Cardiac septum (tissue), 1 donor: ENCODE measurements at regions not wholly inside any gene's neighbourhood (a gene's known extent, or its start where the extent isn't known, plus 50 kb on each side); places are given as distances from the start of the nearest gene placed in this dataset.

Experiments used
- DNase-seq: peaks from one replicate; pipeline ENCODE4 v3.0.0-alpha.2; 2020; ENCODE audit warnings: low spot score
- intact Hi-C: fragments of 100-400 bp; cut with DNase I; formaldehyde crosslinking; loops from one replicate; pipeline ENCODE4 v1.14.0; 2022
- donor health status: DM: no; HTN: no; CAD: no.

DNA sequence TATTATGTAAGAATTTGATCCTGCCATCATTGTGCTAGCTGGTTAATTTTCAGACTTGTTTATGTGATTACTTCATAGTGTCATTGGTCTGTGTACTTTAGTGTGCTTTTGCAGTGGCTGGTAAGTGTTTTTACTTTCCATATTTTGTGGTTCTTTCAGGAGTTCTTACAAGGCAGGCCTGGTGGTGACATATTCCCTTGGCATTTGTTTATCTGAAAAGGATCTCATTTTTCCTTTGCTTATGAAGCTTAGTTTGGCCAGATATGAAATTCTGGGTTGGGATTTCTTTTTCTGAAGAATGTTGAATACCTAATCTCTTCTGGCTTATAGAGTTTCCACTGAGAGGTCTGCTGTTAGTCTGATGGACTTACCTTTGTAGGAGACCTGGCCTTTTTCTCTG lies 72.8 kb upstream of the MC4R start:
- no peak for DNase-seq
- intact Hi-C loops, result no loop called here

DNA sequence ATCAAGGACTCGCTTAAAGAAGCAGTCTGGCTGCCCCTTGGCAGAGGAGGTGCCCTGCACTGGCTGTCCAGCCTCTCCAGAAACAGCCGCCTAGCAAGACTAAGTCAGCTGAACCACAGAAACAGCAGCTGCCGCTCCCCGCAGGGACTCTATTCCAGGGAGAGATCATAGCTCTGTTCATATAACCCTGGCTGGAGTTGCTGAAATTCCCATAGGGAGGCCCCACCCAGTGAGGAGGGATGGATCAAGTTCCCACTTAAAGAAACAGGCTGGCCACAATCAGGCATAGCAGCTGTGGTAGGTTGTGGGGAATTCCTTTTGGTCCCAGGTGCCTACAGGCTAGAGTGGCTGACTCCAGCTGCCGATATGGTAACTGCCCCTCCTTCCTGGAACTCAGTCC lies 74.2 kb upstream of the MC4R start:
- intact Hi-C loops, result no loop called here
- no peak for DNase-seq

DNA sequence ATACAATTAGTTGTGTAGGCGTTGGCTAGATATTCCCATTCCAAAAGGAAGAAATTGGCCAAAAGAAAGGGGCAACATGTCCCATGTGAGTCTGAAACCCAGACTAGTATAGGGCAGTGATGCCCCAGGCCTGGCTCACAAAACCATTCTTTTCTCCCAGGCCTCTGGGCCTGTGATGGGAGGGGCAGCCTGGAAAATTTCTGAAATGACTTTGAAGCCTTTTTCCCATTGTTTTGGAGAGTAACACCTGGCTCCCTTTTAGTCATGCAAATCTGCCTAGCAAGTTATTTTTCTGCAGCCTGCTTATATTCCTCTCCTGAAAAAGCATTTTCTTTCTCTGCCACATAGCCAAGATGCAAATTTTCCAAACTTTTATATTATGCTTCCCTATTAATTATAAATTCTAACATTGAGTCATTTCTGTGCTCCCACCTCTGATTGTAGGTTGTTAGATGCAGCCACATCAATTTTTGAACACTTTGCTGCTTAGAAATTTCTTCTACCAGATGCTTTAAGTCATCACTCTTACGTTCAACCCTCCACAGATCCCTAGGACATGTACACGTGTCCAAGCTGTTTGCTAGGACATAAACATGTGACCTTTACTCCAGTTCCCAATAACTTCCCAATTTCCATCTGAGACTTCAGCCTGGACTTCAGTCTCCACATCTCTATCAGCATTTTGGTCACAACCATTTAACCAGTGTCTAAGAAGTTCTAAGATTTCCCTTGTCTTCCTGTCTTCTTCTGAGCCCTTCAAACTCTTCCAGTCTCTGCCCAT lies 76.1 kb upstream of the MC4R start:
- no peak for DNase-seq
- intact Hi-C loops, result no loop called here

DNA sequence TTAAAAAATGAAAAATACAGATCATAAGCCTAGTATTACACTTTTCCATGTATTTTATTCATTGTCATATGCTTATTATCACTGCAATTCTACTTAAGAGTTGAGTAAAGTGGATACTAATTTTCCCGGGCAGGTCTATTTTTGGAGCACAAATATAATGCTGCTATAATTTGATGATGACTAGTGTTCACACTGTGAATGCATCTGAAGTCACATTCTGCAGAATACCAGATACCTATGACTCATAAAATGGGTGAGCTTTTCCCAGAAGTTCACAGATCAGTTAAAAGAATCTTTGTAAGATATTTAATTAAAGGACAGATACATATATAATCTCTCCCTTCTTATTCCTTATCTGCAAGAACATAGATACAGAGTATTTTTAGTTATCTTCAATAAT lies 79.8 kb upstream of the MC4R start:
- DNase-seq, result no peak
- intact Hi-C loops, result no loop called here

DNA sequence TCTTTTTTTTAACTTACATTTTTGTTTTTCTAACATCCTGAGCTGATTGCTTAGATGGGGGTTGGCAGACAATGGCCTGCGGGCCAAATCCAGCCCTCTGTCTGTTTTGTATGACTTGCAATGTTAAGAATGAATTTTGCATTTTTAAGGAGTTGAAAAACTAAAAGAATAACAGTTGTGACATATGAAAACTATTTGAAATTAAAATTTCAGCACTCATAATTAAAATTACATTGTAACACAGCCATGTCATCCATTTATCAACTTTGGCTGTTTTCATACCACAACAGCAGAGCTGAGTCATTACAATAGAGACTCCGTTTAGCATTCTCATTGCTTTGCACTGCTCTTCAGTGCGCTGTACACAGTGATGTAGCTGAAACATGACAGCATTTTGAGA lies 94.1 kb upstream of the MC4R start:
- no peak for DNase-seq
- intact Hi-C loops, result no loop called here

DNA sequence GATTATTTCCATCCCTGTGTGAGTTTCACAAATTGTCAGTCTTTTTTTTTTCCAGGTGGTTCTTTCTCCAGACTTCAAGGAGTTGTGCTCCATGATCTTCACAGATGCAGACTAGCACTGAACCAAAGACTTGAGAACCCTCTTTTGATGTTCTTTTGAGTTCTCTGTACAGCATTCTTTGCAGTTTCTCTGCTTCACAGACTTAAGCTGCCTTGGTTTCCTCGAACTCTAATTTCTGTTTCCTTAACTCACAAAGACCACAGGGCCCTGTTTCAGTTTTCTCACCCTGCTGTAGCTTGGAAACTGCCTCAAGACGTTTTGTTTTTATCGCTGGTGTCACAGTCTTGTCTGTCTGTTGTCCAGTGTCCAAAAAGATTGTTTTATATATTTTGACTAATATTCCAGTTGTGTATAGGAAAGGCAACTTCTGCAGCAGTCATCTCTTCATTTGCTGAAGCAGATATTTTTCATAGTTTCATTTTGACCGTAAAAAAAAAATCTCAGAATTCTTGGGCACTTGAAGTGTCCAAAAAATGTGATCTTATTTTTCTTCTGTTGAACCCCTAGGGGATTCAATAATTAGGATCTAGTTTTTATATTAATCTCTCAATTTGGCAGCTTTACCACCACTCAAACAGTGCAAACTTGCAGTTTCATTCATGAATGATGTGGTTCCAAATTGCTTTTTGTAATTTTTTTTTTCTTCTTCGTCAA lies 97.0 kb upstream of the MC4R start:
- DNase-seq, result no peak
- intact Hi-C loops, result no loop called here

DNA sequence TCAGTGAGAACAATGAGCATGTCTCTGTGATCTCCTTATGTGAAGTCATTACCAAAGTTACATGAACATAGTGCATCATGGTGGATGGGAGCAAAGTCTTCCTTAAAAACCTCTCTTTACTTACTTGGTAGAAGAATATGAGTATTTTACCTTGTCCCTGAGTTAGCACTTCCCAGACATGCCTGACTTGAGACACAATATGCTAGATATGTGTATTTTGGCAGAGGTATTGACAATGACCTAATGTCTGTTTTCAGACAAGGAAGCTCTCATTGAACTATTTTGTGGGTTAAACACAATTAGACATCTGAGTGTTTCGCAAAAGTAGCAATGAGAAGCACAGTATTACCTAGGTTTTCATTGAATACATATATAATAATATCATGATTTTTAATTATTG lies 99.1 kb upstream of the MC4R start:
- no peak for DNase-seq
- intact Hi-C loops, result no loop called here

DNA sequence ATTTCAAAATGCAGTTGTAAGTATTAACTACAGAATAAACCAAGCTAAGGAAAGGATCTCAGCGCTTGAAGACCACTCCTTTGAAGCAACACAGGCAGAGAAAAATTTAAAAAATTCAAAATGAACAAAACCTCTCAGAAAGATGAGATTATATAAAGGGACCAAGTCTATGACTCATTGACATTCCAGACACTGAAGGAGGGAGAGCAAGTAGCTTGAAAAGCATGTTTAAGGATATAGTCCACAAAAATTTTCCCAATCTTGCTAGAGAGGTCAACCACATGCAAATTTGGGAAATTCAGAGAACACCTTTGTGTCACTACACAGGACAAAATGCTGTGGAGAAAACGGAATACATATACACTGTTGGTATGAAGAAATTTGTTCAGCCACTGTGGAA lies 112.6 kb upstream of the MC4R start:
- DNase-seq, result no peak
- intact Hi-C loops, result no loop called here

DNA sequence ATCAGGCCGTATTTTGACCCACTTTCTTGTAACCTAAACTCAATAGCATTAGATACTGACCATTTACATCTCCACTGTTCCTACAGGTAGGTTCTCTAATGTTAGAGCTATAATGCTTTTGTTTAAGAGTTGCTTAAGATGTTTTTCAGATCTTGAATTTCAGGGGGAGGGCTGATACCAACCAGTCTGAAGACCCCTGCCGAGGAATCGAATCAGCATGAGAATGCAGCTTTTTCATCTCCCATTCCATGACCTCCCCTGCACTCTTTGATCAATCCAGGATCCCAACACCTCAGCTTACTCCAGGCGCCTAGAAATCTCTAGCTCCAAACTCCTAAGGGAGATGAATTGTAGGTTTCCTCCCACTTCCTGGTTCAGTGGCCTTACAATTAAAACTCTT lies 120.5 kb upstream of the MC4R start:
- DNase-seq, result no peak
- intact Hi-C loops, result no loop called here

DNA sequence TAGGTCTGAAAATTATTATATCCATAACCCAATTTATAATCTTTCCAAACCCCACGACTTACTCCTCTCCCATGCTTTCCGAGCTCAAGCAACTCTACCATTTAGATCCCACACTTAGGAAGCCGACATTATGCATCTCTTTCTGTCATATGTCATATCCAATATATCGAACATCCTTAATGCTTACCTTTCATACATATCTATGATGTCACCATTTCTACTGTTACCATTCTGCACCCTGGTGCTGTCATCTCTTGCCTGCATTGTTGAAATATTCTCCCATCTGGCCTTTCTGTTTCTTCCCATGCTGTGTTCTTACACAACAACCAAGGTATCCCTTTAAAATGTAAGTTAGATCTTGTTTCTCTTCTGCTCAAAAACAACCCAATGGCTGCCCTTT lies 127.1 kb upstream of the MC4R start:
- intact Hi-C loops, result no loop called here
- no peak for DNase-seq

DNA sequence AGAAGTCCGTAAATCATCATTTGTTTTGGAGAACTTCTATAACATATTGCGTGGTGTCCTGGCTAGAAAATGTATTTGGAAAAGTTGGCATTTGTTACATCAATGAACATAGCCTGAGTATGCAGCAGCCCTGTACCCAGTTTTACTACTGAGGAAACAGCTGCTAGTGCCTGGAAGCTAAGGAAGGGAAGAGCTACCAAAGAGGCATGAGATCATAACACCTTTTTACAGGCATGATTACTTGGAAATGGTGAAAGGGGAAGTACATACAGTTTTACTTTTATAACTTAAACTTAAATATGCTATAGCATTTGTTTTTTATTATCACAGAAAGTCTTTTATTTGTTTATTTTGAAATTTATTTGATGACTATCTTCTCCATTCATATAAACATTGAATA lies 128.4 kb upstream of the MC4R start:
- no peak for DNase-seq
- intact Hi-C loops, result no loop called here

DNA sequence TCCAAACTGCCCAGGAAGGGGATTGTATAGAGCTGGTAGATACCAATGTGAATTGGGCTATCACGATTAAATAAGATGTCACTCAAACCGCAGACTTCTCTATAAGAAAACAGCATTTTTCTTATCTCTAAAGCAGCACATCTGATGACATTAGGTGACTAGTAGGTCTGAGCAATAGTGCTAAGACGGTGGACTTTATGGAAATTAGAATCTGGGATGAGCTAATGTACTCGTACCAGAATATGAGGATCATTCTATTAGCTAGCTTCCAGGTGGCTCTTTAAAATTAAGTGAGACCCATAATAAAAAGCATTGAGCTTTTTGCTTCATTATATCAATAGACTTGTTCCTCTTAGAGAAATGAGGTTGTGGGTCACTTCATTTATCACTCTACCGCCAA lies 130.0 kb upstream of the MC4R start:
- DNase-seq, result no peak
- intact Hi-C loops, result no loop called here

DNA sequence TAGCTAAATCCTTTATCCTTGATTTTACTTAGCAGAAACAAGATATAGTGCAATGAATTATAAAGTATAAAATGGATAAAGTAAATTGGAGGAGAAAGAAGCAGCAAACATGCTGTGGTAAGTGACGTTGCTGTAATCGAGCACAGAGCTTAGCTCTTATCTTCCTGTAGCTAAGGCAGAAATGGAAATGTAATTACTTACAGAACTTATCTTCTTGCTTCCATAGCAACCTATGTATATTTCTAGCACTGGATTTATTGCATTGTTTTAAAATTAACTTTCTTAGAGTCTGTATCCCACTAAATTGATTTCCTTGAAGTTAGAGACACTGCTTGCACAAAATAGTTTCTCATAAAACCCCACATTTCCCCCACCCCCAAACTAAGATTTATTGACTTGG lies 130.6 kb upstream of the MC4R start:
- no peak for DNase-seq
- intact Hi-C loops, result no loop called here

DNA sequence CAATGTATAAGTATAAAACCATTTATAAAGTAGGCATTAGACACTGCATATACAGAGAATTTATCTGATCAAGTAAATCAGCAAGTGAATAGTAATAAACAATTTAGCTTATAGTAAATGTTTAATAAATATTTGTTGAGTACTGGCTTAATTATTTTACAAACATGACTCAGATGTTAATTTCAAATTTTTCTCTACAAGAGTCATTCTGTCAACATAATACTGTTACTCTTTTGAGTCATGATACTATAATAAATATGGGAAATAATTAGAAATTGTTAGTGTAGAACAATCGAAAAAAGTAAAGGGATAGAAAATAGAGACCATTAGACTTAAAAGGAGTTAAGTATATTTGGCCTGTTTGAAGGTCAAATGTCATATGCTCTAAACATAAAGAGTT lies 133.6 kb upstream of the MC4R start:
- intact Hi-C loops, result no loop called here
- DNase-seq, result no peak

DNA sequence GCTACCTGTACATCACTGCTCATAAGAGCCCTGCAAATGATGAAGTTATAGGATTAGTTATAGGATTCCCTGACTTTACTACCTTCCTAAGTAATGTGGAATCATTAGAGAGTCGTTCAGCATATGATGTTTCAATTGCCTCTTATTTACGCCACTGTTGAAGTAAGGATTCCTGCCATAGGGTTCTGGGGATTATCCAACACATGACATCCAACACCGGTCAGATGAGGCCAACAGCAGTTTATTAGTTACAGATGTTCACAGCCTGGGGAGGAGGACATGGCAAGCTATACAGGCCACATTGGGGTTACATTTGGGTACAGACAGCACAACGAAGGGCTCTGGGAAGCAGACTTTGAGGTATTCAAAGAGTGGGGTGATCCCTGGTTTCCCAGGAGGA lies 134.1 kb upstream of the MC4R start:
- intact Hi-C loops, result no loop called here

DNA sequence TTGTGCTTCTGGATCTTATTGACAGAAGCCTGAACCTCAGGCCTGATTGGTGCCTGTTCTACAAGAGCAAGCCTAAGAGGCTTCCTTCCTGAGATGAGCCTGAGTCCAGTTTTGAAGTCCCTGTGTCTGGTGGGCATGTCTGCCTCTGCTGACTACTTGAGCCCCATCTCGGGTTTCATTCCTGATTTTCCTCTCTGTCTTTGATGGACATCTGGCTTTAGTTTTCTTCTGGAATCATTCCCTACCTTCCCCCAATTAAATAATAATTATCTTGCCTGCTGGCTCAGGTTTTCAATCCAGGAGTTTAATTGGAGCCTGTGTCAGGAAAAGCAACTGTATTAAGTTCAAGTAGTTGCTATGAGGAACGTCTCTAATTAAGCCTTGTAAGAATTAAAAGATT lies 135.5 kb upstream of the MC4R start:
- intact Hi-C loops, result no loop called here
- no peak for DNase-seq

More for the DNA sequence above, 134.1 kb upstream of the MC4R start:
- no peak for DNase-seq

DNA sequence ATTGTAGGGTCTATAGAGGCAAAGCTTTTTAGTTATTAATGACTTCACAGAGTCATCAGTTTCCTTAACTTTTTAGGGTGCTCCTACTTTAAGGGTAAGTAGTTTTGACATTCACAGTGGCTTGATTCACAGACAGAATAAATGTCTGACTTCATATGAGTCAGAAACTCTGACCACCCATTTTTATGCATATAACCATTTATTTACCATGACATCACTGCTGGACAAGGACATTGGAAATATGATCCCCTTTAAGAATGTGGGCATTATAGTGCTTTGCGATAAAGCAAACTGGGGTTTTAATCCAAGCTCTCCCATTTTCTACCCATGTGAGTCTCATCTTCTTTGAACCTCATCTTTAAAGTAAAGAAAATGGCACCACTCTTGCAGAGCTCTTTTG lies 162.0 kb upstream of the MC4R start:
- intact Hi-C loops, result no loop called here
- DNase-seq, result no peak

DNA sequence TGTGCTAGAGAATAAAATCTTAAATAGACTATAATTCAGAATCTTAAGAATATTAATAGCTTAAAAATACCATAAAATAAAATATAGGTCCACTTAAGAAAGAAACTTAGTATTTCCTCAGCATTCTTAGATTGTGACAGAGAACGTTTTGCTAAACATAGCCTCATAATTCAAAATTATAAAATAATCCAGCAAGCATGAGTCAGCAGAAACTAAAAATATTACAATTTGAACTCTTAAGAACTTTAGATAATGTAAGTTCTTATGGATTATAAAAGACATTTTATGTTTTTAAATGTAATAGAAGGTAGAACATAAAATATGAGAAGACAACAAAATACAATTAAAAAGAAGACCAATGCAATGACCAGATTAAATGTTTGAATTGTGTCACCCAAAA lies 164.5 kb upstream of the MC4R start:
- intact Hi-C loops, result no loop called here

DNA sequence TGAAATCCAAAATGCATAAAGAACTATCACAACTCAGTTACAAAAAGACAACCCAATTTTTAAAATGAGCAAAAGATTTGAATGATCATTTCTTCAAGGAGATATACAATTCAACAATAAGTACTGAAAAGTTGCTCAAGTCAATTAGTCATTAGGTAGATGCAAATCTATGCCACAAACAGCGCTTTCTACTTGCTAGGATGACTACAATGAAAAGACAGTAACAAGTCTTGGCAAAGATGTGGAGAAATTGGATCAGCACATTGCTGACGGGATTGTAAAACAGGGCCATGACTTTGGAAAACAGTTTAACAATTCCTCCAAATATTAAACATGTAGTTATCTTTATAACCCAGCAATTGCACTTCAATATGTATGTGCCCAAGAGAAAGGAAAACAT lies 166.3 kb upstream of the MC4R start:
- no peak for DNase-seq
- intact Hi-C loops, result no loop called here

More for the DNA sequence above, 164.5 kb upstream of the MC4R start:
- DNase-seq, result no peak

DNA sequence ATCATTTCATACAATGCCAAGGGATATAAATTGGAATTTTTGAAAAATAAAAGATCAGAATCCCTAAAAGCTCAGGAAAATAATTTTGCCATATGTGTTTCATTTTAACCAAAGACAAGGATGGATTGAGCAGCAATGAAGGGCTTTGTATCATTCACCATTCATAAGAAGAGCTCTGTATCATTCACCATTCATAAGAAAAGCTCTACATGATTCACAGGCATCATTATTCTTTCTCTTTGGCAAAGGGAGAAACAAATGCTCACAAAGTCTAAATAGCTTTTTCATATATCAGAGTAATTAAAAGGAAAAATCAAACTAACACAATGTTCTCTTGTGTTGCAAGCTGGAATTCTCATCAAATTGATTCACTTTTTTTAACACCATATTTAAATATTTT lies 169.1 kb upstream of the MC4R start:
- no peak for DNase-seq
- intact Hi-C loops, result loop anchor here (10.0 kb wide), 1 partner anchor 707 kb away; no protein-coding TSS in a partner anchor

DNA sequence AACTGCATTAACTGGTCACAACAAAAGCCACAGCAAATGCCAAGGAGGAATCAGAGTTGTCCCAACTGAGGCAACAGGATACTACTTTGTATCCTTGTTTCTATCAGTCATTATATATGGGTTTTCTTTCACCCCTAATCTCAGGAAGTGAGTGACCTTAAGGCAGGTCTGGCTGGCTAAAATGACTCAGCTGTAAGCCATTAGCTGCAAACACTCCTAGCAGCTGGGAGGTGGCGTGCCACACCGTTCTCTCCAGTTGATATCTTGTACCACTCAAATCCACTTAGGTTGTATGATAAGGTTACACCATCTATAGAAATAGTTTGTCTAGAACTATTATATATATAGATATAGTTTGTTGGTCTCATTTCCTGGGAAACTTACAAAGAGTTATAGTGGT lies 171.1 kb upstream of the MC4R start:
- intact Hi-C loops, result loop anchor here (10.0 kb wide), 1 partner anchor 709 kb away; no protein-coding TSS in a partner anchor
- DNase-seq, result no peak
